GM21528 (cell line): ENCODE measurements at regions not wholly inside any gene's neighbourhood (a gene's known extent, or its start where the extent isn't known, plus 50 kb on each side); places are given as distances from the start of the nearest gene placed in this dataset.
A peak's percentile ranks its signal among the peaks of the same experiment; 100 is the strongest.
"Not testable (repeated sequence)": the region's sequence is repeated elsewhere in the genome, so short reads cannot be mapped to it uniquely, and the experiment has no call there.

Experiments used
- ATAC-seq: cut with Tn5 transposase; IDR thresholded peaks from one replicate; pipeline ENCODE4 v1.9.1; 2021; ENCODE audit warnings: mild to moderate bottlenecking, moderate library complexity; ENCODE audit not compliant: unreplicated experiment, low FRiP score

DNA sequence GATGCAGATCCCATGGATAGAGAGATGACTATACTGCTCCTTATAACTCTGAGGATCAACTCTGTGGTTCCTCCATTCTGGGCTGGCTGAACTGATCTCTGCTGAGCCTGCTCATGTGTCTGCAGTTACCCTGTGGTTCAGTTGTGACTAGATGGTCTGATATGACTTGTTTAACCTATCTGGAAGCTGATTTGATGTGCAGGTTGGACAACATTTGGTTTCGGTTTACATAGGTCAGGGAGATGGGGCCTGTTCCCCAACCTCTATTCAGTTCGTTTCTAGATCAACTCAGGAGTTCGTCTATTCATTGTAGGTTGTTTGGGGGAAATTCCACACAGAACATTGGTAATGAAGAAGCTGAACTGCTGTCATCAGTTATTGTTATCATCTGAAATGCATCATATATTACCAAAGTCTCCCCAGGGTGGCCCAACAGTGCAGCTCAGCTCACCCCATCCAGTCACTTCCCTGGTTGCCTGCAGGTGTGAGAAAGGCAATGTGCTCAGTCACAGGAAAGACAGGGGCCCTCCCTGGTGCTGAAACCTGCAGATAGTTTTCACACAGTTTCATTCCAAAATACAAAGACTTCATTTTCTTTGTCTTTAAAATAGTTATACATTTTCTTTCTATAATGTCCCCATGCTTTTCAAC, 415.0 kb downstream of the RPIA start:
- ATAC-seq: not testable (repeated sequence)

DNA sequence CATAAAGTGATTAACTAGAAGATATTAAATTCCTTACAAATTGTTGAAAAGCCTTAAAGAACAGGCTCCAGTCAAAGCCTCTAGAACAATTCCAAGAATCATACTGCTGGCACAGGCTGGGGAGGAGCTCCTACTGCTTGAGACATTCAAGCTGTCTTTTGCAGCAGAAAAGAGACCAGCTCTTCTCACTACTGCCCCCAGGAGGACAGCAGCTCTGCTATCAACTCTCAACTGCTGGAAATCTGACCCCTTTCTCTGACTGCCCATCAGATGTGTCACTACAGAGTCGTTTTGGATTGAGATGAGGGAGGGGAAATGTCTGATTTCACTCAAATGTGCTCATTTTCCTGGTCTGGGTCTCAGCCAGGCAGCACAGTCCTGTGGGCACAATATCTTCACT, 421.0 kb downstream of the RPIA start:
- not testable (repeated sequence) for ATAC-seq

DNA sequence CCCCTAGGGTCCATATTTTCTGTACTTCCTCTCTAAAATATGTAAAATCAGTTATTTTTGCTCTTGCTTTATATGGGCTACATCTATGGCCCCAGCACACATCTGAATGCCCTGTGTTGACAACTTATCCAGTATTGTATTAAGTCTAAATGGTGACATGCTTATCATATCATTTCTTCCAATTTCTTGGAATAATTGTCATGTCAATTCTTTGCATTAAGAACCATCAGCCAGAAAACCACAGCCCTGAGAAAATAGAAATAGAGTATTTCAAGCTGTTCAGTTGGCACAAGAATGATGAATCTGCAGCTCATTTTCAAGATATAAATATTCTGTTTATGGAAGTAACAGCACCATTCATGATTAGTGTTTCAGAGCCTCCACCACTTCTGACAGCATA, 421.8 kb downstream of the RPIA start:
- not testable (repeated sequence) for ATAC-seq

DNA sequence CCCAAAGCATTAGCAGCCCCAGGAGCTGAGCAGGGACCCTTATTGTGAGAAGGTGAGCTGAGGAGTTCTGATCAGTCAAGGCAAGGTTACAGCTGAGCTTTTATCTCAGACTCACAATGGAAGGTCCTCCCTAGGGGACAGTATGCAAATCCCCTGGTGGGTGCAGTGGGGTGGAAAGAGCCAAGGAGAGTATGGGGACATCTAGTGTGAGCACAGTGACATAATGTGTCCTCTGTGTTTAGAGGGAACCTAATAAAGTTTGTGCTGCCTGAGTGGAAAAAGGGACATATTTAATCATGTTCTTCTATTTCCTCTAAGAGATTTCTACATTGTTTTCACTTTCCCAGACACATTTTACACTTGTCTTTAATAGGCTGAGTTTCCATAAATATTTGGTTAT, 438.0 kb downstream of the RPIA start:
- ATAC-seq: not testable (repeated sequence)

DNA sequence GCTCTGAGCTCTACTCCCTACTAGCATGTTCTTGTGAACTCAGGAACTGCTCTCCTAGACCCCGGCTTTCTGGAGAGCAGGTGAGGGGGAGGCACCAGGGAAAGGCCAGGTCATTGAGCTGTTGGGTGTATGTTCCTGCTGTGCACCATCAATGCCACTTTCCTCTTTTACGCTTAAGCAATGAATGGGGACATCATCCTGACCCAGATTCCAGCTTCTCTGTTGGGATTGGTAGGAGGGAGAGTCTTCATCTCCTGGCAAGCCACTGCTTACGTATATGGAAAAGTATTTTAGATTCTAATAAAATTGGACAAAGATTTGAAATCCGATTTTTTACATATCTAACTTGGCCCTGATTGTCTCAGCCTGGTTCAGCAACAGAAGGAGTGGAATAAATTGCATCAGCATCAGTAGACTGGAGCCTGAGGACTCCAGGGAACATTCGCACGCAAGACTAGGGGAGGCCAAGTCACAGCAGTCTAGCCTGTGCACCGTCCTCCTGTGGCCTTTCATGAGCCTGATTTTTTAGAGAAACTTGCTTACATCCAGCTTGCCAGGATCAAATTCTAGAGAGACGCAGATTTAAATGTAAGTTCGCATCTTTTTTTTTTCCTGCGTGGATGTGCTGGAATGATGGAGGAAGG, 439.3 kb downstream of the RPIA start:
- not testable (repeated sequence) for ATAC-seq

DNA sequence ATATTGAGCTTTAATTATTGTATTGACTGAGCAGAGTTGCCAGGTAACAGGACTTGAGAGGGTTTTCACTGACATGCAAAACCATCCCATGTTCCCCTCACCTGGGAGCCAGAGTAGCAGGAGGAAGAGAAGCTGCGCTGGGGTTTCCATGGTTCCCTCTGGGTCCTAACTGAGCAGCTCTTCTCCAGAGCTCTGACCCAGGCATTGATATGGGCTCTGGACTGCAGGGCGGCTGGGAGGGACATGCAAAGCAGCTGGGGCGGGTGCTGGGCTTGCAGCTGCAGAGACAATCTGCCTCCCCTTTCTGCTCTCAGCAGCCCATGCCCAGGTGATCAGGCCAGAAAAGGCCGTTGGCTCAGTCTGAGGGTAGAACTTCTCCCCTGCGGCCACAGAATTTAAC, 451.5 kb downstream of the RPIA start:
- not testable (repeated sequence) for ATAC-seq

DNA sequence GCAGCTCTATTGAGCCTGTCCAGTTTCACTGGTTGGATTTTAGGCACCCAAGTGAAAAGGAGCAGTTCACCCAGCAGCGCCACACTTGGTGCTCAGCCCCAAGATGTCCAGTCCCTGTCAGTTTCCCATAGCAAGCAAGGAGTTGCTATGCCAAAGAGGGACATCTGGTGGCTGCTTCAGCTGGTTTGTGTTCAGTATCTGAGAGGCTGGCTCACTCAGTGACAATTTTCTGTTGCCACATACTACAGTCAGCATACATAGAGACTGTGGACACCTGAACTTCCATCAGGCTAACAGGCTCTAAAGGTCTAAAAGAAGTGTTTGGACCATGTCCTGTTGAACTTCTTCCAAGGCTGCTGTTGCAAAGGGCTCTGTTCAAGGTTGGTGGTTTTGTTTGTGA, 453.9 kb downstream of the RPIA start:
- ATAC-seq: not testable (repeated sequence)

DNA sequence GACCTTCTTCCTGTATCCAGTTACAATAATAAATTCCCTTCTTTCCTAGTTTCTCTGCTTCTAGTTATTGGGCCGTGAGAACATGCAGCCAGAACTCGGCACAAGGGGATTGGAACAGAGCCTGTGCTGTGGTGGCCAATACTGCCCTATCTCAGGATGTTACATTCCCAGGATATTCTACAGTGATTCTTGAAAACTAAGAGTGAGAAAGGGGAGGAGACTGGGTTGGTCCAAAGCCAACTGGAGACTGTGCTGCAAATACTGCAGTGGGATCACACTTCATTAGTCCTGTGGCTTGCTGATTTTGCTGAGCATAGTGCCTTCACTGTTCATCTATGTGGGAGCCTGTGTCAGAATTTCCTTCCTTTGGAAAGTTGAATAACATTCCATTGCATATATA, 456.8 kb downstream of the RPIA start:
- ATAC-seq: not testable (repeated sequence)

DNA sequence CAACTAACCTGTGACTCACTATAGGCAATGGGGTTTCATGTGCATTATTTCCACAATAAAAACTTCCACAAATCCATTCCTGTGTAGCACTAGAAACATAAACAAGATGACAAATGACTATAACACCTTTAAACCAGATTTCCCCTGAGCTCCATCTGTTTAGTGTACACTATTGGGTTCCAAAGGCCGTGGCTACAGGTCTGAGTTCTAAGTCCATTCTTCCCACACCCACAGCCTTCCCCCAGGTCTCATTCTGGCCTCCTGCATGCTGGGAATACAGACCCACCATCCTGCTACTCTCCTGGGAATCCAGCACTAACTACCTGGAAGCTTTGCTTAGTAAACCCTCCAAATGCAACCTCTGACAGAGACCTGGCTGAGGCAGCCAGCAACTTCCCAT, 460.2 kb downstream of the RPIA start:
- not testable (repeated sequence) for ATAC-seq

DNA sequence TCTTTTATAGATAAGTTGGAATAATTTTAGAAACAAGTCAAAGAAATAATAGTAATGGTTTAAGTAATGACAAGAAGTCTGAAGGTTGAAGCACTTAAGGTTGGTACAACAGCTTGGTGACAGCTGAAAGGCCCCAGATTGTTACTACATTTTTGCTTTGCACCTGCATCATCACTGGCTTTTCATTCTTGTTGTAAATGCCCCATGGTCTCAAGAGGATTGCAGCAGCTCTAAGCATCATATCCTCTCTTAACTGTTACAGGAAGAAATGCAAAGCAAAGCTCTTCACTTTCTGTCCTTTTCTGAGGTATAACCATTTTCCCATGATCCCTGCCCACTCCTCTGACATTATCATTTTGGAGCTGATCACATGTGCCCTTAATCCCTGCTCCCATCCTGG, 461.0 kb downstream of the RPIA start:
- not testable (repeated sequence) for ATAC-seq

DNA sequence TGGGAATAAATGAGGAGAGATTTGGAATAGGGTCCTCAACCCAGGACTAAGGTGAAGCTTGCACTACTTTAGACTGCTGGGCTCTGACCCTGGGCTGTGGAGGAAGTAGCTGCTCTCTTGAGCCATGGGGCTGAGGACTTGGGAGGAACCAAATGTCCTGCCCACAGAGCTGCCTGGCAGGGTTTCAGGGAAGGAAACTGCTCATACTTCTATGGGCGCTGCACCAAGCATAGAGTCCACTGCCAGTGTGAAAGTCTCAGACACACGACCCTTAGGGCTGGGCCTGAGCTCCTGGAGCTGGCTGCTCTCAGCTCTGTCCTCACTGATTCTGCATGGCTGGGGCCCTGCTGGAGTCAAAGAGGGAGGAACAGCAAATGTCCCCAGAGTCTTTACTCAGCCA, 461.7 kb downstream of the RPIA start:
- ATAC-seq: not testable (repeated sequence)

DNA sequence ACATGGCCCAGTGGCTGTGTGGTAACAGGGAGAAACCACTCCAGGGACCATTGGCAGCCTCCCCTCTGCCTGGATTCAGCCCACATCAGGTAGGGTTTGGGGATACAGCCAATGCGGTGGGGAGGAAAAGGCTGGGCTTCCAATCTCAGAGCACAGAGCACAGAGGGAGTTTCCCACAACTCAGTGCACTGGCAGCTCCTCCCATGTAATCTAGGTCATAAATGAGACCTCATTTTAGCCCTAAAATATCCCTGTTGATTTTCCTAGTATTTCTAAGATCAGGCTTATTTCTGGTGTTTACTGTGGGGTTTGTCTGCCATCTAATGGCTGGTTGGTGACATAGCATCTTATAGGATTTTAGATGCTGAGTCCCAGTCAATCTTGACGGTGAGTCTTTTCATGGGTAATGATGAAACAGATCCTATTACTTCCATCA, 462.8 kb downstream of the RPIA start:
- ATAC-seq: peak; percentile 58

DNA sequence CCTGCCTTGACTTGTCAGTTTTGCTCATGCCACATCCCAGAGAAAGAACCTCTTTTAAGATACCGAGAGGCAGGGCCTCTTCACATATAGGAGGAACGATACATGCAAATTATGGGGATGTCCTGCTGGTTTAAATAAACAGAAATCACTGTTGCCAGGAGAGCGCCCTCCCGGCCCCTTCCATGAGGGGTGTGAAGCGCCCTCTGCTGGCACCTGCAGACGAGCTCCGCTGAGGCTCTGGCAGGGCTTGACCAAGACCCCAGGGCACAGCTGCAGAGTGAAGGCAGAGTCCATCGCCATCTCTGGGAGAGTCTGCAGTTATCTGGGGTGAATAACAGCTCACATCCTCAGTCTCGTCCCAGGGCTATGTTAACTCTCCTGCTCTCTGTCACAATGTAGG, 468.8 kb downstream of the RPIA start:
- ATAC-seq: peak; percentile 67

DNA sequence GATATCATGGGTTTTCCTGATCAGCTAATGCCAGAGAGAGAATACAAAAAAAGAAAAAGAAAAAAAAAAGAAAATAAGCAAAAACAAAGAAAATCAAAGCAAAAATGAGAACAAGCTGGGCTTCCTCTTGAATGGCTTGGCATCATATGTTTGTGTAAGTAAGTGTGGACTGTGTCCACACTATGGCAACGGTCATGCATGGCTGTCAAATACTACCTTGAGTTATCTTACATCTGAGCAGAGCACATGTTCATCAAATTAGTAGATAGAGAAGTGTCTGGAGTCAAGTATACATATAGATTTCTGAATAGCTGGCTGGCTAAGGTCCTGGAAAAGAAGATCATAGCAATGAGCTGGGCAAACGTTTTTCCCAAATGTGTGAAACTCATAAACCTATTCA, 470.2 kb downstream of the RPIA start:
- not testable (repeated sequence) for ATAC-seq

DNA sequence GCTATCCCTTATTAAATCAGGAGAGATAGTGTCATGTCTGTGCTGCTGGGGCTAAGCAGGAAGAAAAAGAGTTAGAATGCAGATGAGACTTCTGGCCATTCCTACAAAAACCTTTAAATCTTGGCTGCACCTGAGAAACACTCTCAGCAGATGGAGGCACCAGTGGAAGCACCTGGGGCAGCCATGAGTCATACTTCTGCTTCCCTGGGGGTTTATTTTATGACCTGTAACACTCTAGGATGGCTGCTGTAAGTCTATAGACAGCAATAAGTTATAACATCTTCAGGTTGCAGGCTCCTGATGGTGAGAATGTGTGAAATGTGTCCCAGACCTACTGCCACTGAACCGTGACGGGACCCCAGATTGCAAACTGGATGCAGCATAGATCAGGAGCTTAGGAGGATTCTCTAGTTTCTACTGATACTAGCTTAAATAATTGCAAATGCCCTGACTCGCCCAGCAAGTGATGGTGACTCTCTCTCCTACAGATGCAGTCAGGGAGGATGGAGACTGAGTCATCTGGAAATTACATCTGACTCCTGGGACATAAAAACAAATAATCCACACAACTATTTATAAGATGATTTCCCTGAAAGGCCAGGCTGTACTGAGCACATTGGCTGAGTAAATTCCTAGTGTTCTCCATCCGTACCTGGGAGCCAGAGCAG, 479.2 kb downstream of the RPIA start:
- not testable (repeated sequence) for ATAC-seq

DNA sequence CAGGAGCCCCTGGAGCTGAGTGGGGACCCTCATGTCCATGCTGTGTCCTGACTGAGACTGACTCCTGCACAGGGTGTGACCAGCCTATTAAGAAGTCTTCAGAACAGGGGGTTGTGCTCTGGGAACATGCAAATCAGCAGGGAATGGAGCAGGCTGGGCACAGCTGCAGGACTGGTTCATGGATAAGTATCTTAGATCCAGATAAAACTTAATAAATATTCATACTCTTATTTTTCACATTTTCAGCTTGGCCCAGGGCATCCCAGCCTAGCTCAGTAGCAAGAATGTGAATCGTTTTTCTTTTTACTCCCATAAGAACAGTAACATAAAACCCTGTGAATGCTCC, 479.7 kb downstream of the RPIA start:
- not testable (repeated sequence) for ATAC-seq

DNA sequence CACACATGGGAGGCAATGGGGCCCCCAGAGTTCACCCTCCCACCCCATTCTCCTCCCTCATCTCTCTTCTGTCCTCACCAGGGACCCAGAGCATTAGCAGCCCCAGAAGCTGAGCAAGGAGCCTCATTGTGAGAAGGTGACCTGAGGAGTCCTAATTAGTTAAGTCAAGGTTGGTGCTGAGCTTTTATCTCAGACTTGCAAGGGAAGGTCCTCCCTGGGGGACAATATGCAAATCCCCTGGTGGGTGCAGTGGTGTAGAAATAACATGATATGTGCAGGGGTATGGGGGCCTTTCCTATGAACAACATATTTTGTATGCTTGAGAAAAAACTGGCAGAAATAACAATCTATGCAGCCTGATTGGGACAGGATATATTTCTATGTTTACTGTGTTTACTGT, 485.5 kb downstream of the RPIA start:
- ATAC-seq: not testable (repeated sequence)

DNA sequence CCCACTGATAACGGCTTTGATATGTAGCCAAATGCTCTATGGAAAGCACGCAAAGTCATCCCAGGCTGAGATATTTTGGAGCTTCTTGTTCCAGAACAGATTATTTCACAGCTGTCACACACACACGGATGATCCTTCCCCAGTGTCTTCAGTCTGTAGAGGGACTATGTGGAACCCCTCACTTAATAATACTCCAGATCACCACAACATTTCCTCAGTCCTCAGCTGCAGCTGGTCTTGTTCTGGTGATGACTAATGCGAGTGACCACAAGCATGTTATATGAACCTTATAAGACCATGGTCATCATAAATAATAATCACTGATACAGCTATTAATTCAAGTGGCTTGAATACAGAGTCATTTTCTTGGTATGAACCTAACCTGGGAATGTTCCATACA, 490.7 kb downstream of the RPIA start:
- ATAC-seq: not testable (repeated sequence)

DNA sequence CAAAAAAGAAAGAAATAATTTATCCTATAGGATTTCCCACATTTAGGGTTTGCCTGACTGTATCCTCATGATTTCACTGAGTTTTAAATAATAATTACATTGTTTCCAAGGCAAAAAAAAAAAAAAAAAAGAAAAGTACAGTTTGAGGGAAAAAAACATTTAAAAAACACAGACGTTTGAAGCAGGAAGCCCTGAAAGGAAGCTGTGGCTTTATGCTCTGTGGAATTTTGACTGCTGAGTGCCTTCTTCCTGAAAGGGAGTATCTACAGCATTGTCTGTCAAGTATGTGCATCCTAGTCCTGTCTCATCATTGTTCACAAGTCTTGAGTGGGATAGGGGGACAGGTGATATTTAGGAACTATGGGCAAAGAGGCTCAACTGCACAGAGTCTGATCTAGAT, 493.3 kb downstream of the RPIA start:
- not testable (repeated sequence) for ATAC-seq

DNA sequence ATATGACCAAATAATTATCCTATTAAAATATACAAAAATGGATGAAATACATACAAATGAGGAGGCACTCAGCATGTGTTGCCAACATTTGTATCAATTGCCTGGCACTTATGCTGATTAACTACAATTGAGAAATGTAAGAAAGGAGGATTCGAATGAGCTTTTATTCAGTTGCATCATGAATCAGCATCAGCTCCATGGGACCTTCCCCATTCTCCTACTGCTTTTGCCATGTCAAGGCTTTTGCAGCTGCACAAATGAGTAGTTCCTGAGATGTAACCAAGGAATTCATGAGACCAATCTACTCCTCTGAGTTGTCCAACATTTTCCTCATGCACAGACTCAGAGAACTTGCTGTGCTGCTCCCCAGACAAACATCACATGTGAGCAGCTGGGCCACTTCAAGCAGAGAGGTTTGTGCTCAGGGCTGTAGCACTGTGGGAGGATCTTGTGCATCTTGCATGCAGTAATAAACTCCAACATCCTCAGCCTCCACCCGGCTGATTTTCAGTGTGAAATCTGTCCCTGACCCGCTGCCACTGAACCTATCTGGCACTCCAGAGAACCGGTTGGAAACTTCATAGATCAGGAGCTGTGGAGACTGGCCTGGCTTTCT, 504.3 kb downstream of the RPIA start:
- not testable (repeated sequence) for ATAC-seq

DNA sequence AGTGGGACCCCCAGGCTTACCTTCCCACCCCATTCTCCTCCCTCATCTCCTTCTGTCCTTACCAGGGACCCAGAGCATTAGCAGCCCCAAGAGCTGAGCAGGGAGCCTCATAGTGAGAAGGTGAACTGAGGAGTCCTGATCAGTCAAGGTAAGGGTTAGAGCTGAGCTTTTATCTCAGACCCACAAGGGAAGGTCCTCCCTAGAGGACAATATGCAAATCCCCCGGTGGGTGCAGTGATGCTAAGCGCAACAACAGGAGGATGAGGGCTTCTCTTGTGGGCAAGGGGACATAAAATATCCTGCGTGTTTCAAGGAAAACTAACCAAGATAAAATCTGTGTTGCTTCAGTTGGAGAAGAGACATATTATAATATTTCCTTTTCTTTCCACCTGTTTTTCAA, 505.2 kb downstream of the RPIA start:
- not testable (repeated sequence) for ATAC-seq
